Ishikawa (cell line): ENCODE measurements at regions not wholly inside any gene's neighbourhood (a gene's known extent, or its start where the extent isn't known, plus 50 kb on each side); places are given as distances from the start of the nearest gene placed in this dataset.

Source experiments
- CEBPB ChIP-seq: IDR thresholded peaks from 2 replicates; pipeline ENCODE4 v1.6.1; 2012
- CREB1 ChIP-seq: IDR thresholded peaks from 2 replicates; pipeline ENCODE4 v1.6.1; 2012; ENCODE audit warnings: low read depth
- EGR1 ChIP-seq: IDR thresholded peaks from 2 replicates; pipeline ENCODE4 v1.6.1; 2012
- EP300 ChIP-seq: IDR thresholded peaks from 2 replicates; pipeline ENCODE4 v1.6.1; 2012; ENCODE audit warnings: borderline replicate concordance
- FOXM1 ChIP-seq: IDR thresholded peaks from 2 replicates; pipeline ENCODE4 v1.6.1; 2012; ENCODE audit warnings: low read depth, borderline replicate concordance
- NFIC ChIP-seq: IDR thresholded peaks from 2 replicates; pipeline ENCODE4 v1.6.1; 2012
- RAD21 ChIP-seq: IDR thresholded peaks from 2 replicates; pipeline ENCODE4 v1.6.1; 2012; ENCODE audit warnings: low read depth
- TAF1 ChIP-seq: IDR thresholded peaks from 2 replicates; pipeline ENCODE4 v1.6.1; 2012; ENCODE audit warnings: low read depth, mild to moderate bottlenecking
- TCF12 ChIP-seq: IDR thresholded peaks from 2 replicates; pipeline ENCODE4 v1.6.1; 2012; ENCODE audit warnings: low read depth
- TEAD4 ChIP-seq: IDR thresholded peaks from 2 replicates; pipeline ENCODE4 v1.6.1; 2012
- YY1 ChIP-seq: IDR thresholded peaks from 2 replicates; pipeline ENCODE4 v1.6.1; 2012; ENCODE audit warnings: low read depth
- ZBTB7A ChIP-seq: IDR thresholded peaks from 2 replicates; pipeline ENCODE4 v1.6.1; 2012; ENCODE audit warnings: low read depth
- TF ChIP-seq, protein P1 (sequence below): IDR thresholded peaks from 2 replicates; pipeline ENCODE4 v1.6.1; 2012
- TF ChIP-seq, protein P2 (sequence below): IDR thresholded peaks from 2 replicates; pipeline ENCODE4 v1.6.1; 2012
- TF ChIP-seq, protein P3 (sequence below): IDR thresholded peaks from 2 replicates; pipeline ENCODE4 v1.6.1; 2012; ENCODE audit warnings: low read depth, mild to moderate bottlenecking

DNA sequence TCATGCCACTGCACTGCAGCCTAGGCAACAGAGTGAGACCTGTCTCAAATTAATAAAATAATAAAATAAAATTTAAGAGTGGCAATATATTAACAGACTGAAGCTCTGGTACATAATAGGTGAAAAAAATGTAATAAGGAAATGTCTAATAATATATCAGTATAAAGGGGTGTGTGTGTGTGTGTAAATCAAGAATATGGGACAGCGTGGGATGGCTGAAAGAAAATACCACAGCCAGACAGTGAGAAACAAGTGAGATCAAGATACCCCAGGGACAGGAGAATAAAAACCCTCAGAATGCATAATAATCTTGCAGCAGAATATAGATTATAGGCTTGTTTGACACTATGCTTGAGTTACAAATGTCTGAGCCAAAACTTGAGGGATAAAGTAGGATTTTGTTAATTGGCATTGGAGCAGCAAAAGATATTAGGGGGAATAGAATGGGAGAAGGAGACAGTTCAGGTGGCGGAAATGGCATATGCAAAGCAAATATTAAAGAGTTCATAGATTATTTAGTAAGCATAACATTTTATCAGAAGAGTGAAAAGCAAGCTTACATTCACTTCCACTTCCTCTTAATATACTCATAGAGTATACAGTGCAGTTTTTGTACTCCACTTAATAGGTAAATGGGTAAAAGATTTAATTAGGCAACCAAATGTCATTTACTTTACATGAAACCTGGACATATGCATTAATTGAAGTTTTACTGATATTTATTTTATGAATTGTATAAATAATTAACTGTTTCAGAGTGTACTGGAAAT, 398.5 kb upstream of the GJE1 start:
- TF ChIP-seq TEAD4 (no peak), TCF12 (no peak), EP300 (no peak), TAF1 (no peak)

DNA sequence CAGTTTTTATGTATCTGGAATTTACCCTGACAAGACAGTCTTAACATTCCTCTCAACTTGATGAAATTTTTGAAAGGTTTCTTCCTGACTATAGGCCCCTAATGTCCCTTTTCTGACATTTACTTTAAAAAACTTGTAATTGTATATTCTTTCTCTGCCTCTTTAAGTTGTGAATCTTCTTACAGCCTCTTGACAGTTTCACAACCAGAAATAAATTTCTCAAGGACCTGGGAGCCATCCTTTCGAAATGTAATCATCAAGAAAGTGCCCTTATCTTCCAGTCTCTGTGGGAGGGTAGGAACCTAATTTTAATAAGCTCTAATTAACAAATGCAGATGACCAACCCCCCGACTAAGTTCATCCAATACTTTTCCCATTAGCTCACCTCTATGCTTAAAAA, 403.6 kb upstream of the GJE1 start:
- TF ChIP-seq, protein P1, sequence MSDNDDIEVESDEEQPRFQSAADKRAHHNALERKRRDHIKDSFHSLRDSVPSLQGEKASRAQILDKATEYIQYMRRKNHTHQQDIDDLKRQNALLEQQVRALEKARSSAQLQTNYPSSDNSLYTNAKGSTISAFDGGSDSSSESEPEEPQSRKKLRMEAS: no peak
- TF ChIP-seq TCF12 (no peak), RAD21 (no peak), CREB1 (no peak), ZBTB7A (no peak), CEBPB (no peak), EP300 (no peak), TEAD4 (no peak), TAF1 (no peak), NFIC (no peak), EGR1 (no peak), YY1 (no peak)
- TF ChIP-seq, protein P2, sequence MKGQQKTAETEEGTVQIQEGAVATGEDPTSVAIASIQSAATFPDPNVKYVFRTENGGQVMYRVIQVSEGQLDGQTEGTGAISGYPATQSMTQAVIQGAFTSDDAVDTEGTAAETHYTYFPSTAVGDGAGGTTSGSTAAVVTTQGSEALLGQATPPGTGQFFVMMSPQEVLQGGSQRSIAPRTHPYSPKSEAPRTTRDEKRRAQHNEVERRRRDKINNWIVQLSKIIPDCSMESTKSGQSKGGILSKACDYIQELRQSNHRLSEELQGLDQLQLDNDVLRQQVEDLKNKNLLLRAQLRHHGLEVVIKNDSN: no peak

DNA sequence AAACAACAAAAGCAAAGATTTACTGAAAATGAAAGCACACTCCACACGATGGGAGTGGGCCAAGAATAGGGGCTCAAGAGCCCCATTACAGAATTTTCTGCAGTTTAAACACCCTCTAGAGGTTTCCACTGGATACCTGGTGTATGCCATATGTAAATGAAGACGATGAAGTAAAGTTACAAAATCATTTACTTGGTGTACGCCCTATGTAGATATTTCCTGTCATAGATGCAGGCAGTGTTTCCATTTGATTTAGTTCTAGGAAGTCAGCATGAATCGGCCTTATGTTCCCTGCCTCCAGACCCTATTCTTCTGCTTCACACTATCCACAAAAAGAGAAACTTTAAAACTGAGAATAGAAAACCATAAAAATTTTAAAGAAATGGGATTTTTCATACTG, 404.4 kb upstream of the GJE1 start:
- TF ChIP-seq EGR1 (no peak), ZBTB7A (no peak), FOXM1 (no peak), TEAD4 (no peak), CEBPB (no peak), YY1 (no peak), RAD21 (no peak), NFIC (no peak), CREB1 (no peak), TCF12 (no peak), EP300 (no peak), TAF1 (no peak)
- TF ChIP-seq, protein P1: no peak
- TF ChIP-seq, protein P3, sequence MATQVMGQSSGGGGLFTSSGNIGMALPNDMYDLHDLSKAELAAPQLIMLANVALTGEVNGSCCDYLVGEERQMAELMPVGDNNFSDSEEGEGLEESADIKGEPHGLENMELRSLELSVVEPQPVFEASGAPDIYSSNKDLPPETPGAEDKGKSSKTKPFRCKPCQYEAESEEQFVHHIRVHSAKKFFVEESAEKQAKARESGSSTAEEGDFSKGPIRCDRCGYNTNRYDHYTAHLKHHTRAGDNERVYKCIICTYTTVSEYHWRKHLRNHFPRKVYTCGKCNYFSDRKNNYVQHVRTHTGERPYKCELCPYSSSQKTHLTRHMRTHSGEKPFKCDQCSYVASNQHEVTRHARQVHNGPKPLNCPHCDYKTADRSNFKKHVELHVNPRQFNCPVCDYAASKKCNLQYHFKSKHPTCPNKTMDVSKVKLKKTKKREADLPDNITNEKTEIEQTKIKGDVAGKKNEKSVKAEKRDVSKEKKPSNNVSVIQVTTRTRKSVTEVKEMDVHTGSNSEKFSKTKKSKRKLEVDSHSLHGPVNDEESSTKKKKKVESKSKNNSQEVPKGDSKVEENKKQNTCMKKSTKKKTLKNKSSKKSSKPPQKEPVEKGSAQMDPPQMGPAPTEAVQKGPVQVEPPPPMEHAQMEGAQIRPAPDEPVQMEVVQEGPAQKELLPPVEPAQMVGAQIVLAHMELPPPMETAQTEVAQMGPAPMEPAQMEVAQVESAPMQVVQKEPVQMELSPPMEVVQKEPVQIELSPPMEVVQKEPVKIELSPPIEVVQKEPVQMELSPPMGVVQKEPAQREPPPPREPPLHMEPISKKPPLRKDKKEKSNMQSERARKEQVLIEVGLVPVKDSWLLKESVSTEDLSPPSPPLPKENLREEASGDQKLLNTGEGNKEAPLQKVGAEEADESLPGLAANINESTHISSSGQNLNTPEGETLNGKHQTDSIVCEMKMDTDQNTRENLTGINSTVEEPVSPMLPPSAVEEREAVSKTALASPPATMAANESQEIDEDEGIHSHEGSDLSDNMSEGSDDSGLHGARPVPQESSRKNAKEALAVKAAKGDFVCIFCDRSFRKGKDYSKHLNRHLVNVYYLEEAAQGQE: no peak
- TF ChIP-seq, protein P2: no peak

DNA sequence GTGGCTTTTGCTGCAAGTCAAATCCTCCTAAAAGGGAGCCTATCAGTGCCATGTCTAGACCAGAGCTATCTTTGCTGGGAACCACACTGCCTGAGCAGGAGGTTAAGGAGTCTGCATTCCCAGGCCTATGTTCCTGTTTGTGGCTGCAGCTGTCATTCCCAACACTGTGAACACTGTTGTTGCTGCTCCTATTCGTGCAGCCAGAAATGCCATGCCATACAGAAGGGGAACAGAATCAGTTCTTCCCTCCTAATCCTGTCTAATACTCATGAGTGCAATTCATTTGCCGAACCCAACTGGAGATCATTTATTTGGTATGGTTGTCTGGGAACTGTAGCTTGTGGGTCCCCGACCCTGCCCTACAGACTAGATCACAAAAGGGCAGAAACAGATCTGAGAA, 406.5 kb upstream of the GJE1 start:
- TF ChIP-seq FOXM1 (no peak), RAD21 (no peak), CEBPB (no peak), EGR1 (no peak), EP300 (no peak), TCF12 (no peak), ZBTB7A (no peak), TAF1 (no peak), NFIC (no peak), CREB1 (no peak), TEAD4 (no peak), YY1 (no peak)
- TF ChIP-seq, protein P3: no peak
- TF ChIP-seq, protein P2: no peak
- TF ChIP-seq, protein P1: no peak

DNA sequence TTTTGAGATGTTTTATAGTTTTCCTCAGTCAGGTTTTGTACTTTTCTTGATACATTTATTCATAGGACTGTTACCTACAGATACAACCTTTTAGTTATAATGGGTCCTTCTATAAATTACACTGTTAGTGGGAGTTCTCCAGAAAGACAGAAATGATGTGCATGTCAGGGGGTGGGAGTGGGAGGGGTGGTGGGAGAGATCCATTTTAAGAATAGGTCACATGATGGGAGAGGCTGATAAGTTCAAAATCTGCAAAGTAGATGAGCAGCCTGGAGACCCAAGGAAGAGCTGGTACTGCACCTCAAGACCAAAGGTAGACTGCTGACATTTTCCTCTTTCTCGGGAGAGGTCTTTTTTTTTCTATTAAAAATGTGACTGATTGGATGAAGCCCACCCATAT, 408.0 kb upstream of the GJE1 start:
- TF ChIP-seq TAF1: no peak
